NCI-H526 treated with DMSO at 0.1 percent for 48 hours (cell line): ENCODE measurements at regions not wholly inside any gene's neighbourhood (a gene's known extent, or its start where the extent isn't known, plus 50 kb on each side); places are given as distances from the start of the nearest gene placed in this dataset.

Experiments
- DNase-seq: peaks from one replicate; lab custom pipeline; 2025; lab: John Stamatoyannopoulos, UW

- DNase-seq, result no peak
Measured at GRCh38 chr6:168880271-168880670, 373.4 kb downstream of the THBS2 start.

- DNase-seq, result no peak
Measured at GRCh38 chr6:168877821-168878282, 375.8 kb downstream of the THBS2 start.

GRCh38 chr6:168876956-168877355 lies 376.7 kb downstream of the THBS2 start:
- DNase-seq, result no peak

- no peak for DNase-seq
Measured at GRCh38 chr6:168875811-168876576, 377.7 kb downstream of the THBS2 start.

- DNase-seq, result no peak
Measured at GRCh38 chr6:168874637-168875036, 379.0 kb downstream of the THBS2 start.

- no peak for DNase-seq
Measured at GRCh38 chr6:168873278-168874190, 380.1 kb downstream of the THBS2 start.

GRCh38 chr6:168871642-168872315 lies 381.9 kb downstream of the THBS2 start:
- DNase-seq, result no peak

- no peak for DNase-seq
Measured at GRCh38 chr6:168870982-168871381, 382.7 kb downstream of the THBS2 start.

- DNase-seq, result no peak
Measured at GRCh38 chr6:168867247-168868102, 386.2 kb downstream of the THBS2 start.

- DNase-seq, result no peak
Measured at GRCh38 chr6:168866534-168866933, 387.1 kb downstream of the THBS2 start.

- DNase-seq, result no peak
Measured at GRCh38 chr6:168865522-168865921, 388.1 kb downstream of the THBS2 start.

- no peak for DNase-seq
Measured at GRCh38 chr6:168864541-168865460, 388.8 kb downstream of the THBS2 start.

GRCh38 chr6:168863467-168863866 lies 390.2 kb downstream of the THBS2 start:
- no peak for DNase-seq

- DNase-seq, result no peak
Measured at GRCh38 chr6:168862346-168862980, 391.2 kb downstream of the THBS2 start.

GRCh38 chr6:168860987-168861386 lies 392.7 kb downstream of the THBS2 start:
- DNase-seq, result no peak

GRCh38 chr6:168860341-168860740 lies 393.3 kb downstream of the THBS2 start:
- DNase-seq, result no peak

GRCh38 chr6:168858926-168859325 lies 394.7 kb downstream of the THBS2 start:
- DNase-seq, result no peak

- no peak for DNase-seq
Measured at GRCh38 chr6:168856914-168857313, 396.7 kb downstream of the THBS2 start.

GRCh38 chr6:168852376-168852884 lies 401.2 kb downstream of the THBS2 start:
- no peak for DNase-seq
